Keratinocyte (primary cell): ENCODE measurements at regions not wholly inside any gene's neighbourhood (a gene's known extent, or its start where the extent isn't known, plus 50 kb on each side); places are given as distances from the start of the nearest gene placed in this dataset.
"Not testable (repeated sequence)": the region's sequence is repeated elsewhere in the genome, so short reads cannot be mapped to it uniquely, and the experiment has no call there.

Experiments
- DNase-seq: peaks from one replicate; pipeline ENCODE4 v3.0.0-alpha.2; 2011; ENCODE audit warnings: low read depth, missing footprints, low spot score
- FAIRE-seq: peaks from 2 replicates; lab custom pipeline; 2011; peaks lifted over from hg19 to GRCh38; lab: Jason Lieb, UNC
- H2AFZ ChIP-seq: 2 replicates; pipeline ENCODE4 v1.6.0; 2012; ENCODE audit warnings: low read length, control low read depth, inconsistent platforms; ENCODE audit not compliant: control insufficient read depth
- H3K27ac ChIP-seq: 2 replicates; pipeline ENCODE4 v1.5.1; 2011; ENCODE audit warnings: low read length; ENCODE audit not compliant: control insufficient read depth, insufficient read depth
- H3K27me3 ChIP-seq: 3 replicates; pipeline ENCODE4 v1.6.0; 2011; ENCODE audit warnings: low read length; ENCODE audit not compliant: control insufficient read depth, insufficient read depth; ENCODE audit errors: extremely low read depth
- H3K36me3 ChIP-seq, 2 experiments: 2 replicates in 1 of 2; 3 replicates in 1 of 2; pipeline ENCODE4 v1.5.1; 2011; ENCODE audit warnings: low read length in 2 of 2, mild to moderate bottlenecking in 1 of 2; ENCODE audit not compliant: control insufficient read depth in 2 of 2, insufficient read depth in 2 of 2; ENCODE audit errors: extremely low read depth in 1 of 2
- H3K4me1 ChIP-seq: 3 replicates; pipeline ENCODE4 v1.5.1; 2011; ENCODE audit warnings: low read length; ENCODE audit not compliant: control insufficient read depth, insufficient read depth; ENCODE audit errors: extremely low read depth
- H3K4me2 ChIP-seq: 3 replicates; pipeline ENCODE4 v1.6.0; 2011; ENCODE audit warnings: low read depth, low read length; ENCODE audit not compliant: control insufficient read depth, insufficient read depth; ENCODE audit errors: extremely low read depth
- H3K4me3 ChIP-seq, 3 experiments: fragments of 200-600 bp in 1 of 3; sonication (generic) in 1 of 3; 2 replicates in 2 of 3; 3 replicates in 1 of 3; pipeline ENCODE4 v1.5.1; 2011 to 2016; ENCODE audit warnings: low read length in 3 of 3, mild to moderate bottlenecking in 3 of 3, control low read depth in 2 of 3, inconsistent platforms in 1 of 3, low read depth in 1 of 3, mixed read lengths in 1 of 3, mixed run types in 1 of 3, moderate library complexity in 1 of 3; ENCODE audit not compliant: control insufficient read depth in 2 of 3, insufficient read depth in 2 of 3; ENCODE audit errors: extremely low read depth in 1 of 3
- H3K79me2 ChIP-seq: 2 replicates; pipeline ENCODE4 v1.6.0; 2012; ENCODE audit warnings: low read length; ENCODE audit not compliant: control insufficient read depth, insufficient read depth
- H3K9ac ChIP-seq: 3 replicates; pipeline ENCODE4 v1.6.0; 2011; ENCODE audit warnings: low read length; ENCODE audit not compliant: control insufficient read depth, insufficient read depth; ENCODE audit errors: extremely low read depth
- H3K9me1 ChIP-seq: 3 replicates; pipeline ENCODE4 v1.6.0; 2011; ENCODE audit warnings: low read length; ENCODE audit not compliant: control insufficient read depth, insufficient read depth; ENCODE audit errors: extremely low read depth
- H3K9me3 ChIP-seq: 2 replicates; pipeline ENCODE4 v1.5.1; 2012; ENCODE audit warnings: low read depth, low read length; ENCODE audit not compliant: control insufficient read depth
- H4K20me1 ChIP-seq: 3 replicates; pipeline ENCODE4 v1.6.0; 2011; ENCODE audit warnings: low read length; ENCODE audit not compliant: control insufficient read depth, insufficient read depth; ENCODE audit errors: extremely low read depth
- CTCF ChIP-seq, 3 experiments: IDR thresholded peaks in 1 of 3; conservative IDR thresholded peaks in 1 of 3; optimal IDR thresholded peaks in 1 of 3; 2 replicates in 2 of 3; 3 replicates in 1 of 3; pipeline versions ENCODE3 to v1.5.1; 2011; ENCODE audit warnings: low read length in 3 of 3, mild to moderate bottlenecking in 3 of 3, moderate library complexity in 2 of 3, control low read depth in 1 of 3, inconsistent platforms in 1 of 3; ENCODE audit not compliant: insufficient read depth in 2 of 3; ENCODE audit errors: extremely low read depth in 1 of 3
- EZH2 ChIP-seq: IDR thresholded peaks from one replicate; pipeline ENCODE4 v1.6.1; 2012; ENCODE audit warnings: inconsistent platforms, mild to moderate bottlenecking, low read length, moderate library complexity
- dilution Hi-C: fragments of 300-500 bp; cut with MboI; formaldehyde crosslinking; loops from one replicate; pipeline ENCODE4 v1.7.0; 2020; ENCODE audit warnings: low sequenced_read_pairs; ENCODE audit not compliant: extremely low pct_ligation_motif_present

GRCh38 chr1:5727871-5728643, 264.2 kb downstream of the NPHP4 start:
- Histone ChIP-seq H3K4me1 (no peaks in the 10 kb centered on the region), H3K36me3 (no peaks in the 10 kb centered on the region), H3K9me3 (no peaks in the 10 kb centered on the region), H3K9me1 (no peaks in the 10 kb centered on the region), H3K79me2 (no peaks in the 10 kb centered on the region), H3K27ac (no peak overlapping the region), H3K4me2 (no peak overlapping the region), H3K4me3 (no peak overlapping the region), H3K9ac (no peak overlapping the region), H4K20me1 (no peaks in the 10 kb centered on the region), H3K27me3 (no peaks in the 10 kb centered on the region), H2AFZ (no peak overlapping the region)
- dilution Hi-C loops = no loop called here
- no peak for DNase-seq
- no peak for FAIRE-seq
- no peak for TF ChIP-seq EZH2
- no peak for TF ChIP-seq CTCF (optimal IDR thresholded peaks at IDR 0.05 in 1 of 3, IDR thresholded peaks at IDR 0.05 in 1 of 3, conservative IDR thresholded peaks at IDR 0.05 in 1 of 3; ENCODE audit: extremely low read depth in 1 of 3, insufficient read depth in 2 of 3, low read length in 3 of 3)

GRCh38 chr1:5727191-5727590, 265.0 kb downstream of the NPHP4 start:
- no peak overlapping the region for H3K4me3 ChIP-seq
- H3K9me3 ChIP-seq = no peaks in the 10 kb centered on the region
- dilution Hi-C loops = no loop called here
- TF ChIP-seq CTCF (optimal IDR thresholded peaks at IDR 0.05 in 1 of 3, IDR thresholded peaks at IDR 0.05 in 1 of 3, conservative IDR thresholded peaks at IDR 0.05 in 1 of 3; ENCODE audit: extremely low read depth in 1 of 3, insufficient read depth in 2 of 3, low read length in 3 of 3) (no peak), EZH2 (no peak)
- H3K27ac ChIP-seq = no peak overlapping the region
- H3K36me3 ChIP-seq = no peaks in the 10 kb centered on the region
- no peak overlapping the region for H3K4me2 ChIP-seq
- no peaks in the 10 kb centered on the region for H3K4me1 ChIP-seq
- H3K27me3 ChIP-seq = no peaks in the 10 kb centered on the region
- H3K9me1 ChIP-seq = no peaks in the 10 kb centered on the region
- DNase-seq (no peak), FAIRE-seq (no peak)
- H3K79me2 ChIP-seq = no peaks in the 10 kb centered on the region
- no peaks in the 10 kb centered on the region for H4K20me1 ChIP-seq
- H2AFZ ChIP-seq = no peak overlapping the region
- no peak overlapping the region for H3K9ac ChIP-seq

GRCh38 chr1:5726586-5727184, 265.5 kb downstream of the NPHP4 start:
- H3K4me1 ChIP-seq, DNase-seq, H3K9ac ChIP-seq, H3K4me3 ChIP-seq, H3K9me1 ChIP-seq, H3K27me3 ChIP-seq, H3K36me3 ChIP-seq, H3K4me2 ChIP-seq, H4K20me1 ChIP-seq, H3K79me2 ChIP-seq, FAIRE-seq, H2AFZ ChIP-seq, H3K27ac ChIP-seq, dilution Hi-C loops, H3K9me3 ChIP-seq: not testable (repeated sequence)
